ENCODE measurements at regions not wholly inside any gene's neighbourhood (a gene's known extent, or its start where the extent isn't known, plus 50 kb on each side); places are given as distances from the start of the nearest gene placed in this dataset.

DNA sequence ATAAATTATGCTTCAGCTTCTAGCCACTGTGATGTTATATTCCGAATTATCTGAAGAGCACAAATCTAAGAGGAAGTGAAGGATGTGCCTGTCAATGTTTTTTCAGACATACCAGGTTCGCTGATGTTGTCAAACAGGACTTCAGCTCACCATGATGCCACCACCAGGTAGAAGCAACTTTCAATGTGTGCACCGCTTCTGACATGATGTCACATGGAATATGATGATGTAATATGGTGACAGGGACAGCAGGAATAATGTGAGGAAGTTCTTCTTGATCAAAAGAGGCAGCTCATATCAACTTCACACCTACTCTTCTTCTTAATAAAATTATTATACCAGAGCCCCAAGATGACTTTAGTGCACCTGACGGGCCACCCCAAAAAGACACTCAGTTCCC is 893.2 kb downstream of the BCL11A start:
- TF ChIP-seq POLR2A (IDR thresholded peaks at IDR 0.05; ENCODE audit: low read length): no peak
- no peak for TF ChIP-seq GATA1 (IDR thresholded peaks at IDR 0.05; ENCODE audit: low read depth, low read length)
